PFSK-1 (cell line): ENCODE measurements at regions not wholly inside any gene's neighbourhood (a gene's known extent, or its start where the extent isn't known, plus 50 kb on each side); places are given as distances from the start of the nearest gene placed in this dataset.

Source experiments
- SIN3A ChIP-seq: IDR thresholded peaks from 2 replicates; pipeline ENCODE4 v1.6.1; 2012; ENCODE audit warnings: mild to moderate bottlenecking, low read length, moderate library complexity, borderline replicate concordance; ENCODE audit not compliant: insufficient read depth
- TF ChIP-seq, protein P1 (sequence below), 2 experiments: IDR thresholded peaks; 2 replicates each; pipeline versions ENCODE4 v1.6.1 to v1.8.0; 2011 to 2012; ENCODE audit warnings: low read depth in 2 of 2, low read length in 2 of 2, control low read depth in 1 of 2, inconsistent platforms in 1 of 2, mild to moderate bottlenecking in 1 of 2, moderate library complexity in 1 of 2; ENCODE audit not compliant: insufficient read depth in 1 of 2

DNA sequence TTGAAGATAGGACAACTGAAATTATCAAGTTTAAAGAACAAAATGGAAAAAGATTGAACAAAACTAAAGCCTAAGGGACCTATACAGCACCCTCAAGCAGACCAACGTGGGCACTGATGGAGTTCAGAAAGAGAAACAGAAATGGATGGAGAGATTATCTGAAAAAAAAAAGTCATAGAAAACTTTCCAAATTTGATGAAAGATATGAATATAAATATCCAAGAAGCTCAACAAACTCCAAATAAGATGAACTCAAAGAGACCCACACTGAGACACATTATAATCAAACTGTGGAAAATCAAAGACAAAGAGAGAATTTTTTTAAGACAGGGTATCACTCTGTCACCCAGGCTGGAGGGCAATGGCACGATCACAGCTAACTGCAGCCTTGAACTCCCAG lies 128.6 kb upstream of the PUM3 start:
- TF ChIP-seq SIN3A: no peak
- TF ChIP-seq, protein P1, sequence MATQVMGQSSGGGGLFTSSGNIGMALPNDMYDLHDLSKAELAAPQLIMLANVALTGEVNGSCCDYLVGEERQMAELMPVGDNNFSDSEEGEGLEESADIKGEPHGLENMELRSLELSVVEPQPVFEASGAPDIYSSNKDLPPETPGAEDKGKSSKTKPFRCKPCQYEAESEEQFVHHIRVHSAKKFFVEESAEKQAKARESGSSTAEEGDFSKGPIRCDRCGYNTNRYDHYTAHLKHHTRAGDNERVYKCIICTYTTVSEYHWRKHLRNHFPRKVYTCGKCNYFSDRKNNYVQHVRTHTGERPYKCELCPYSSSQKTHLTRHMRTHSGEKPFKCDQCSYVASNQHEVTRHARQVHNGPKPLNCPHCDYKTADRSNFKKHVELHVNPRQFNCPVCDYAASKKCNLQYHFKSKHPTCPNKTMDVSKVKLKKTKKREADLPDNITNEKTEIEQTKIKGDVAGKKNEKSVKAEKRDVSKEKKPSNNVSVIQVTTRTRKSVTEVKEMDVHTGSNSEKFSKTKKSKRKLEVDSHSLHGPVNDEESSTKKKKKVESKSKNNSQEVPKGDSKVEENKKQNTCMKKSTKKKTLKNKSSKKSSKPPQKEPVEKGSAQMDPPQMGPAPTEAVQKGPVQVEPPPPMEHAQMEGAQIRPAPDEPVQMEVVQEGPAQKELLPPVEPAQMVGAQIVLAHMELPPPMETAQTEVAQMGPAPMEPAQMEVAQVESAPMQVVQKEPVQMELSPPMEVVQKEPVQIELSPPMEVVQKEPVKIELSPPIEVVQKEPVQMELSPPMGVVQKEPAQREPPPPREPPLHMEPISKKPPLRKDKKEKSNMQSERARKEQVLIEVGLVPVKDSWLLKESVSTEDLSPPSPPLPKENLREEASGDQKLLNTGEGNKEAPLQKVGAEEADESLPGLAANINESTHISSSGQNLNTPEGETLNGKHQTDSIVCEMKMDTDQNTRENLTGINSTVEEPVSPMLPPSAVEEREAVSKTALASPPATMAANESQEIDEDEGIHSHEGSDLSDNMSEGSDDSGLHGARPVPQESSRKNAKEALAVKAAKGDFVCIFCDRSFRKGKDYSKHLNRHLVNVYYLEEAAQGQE (IDR thresholded peaks at IDR 0.05; ENCODE audit: insufficient read depth in 1 of 2, low read depth in 2 of 2, low read length in 2 of 2): no peak
